Activated T-cell treated with anti-CD3 and anti-CD28 coated beads, Interleukin-2, amount 50 U/mL, for 4 hours (primary cell): ENCODE measurements at regions not wholly inside any gene's neighbourhood (a gene's known extent, or its start where the extent isn't known, plus 50 kb on each side); places are given as distances from the start of the nearest gene placed in this dataset.
"Not testable (repeated sequence)": the region's sequence is repeated elsewhere in the genome, so short reads cannot be mapped to it uniquely, and the experiment has no call there.

Source experiments
- ATAC-seq, 2 donors: fragments of 200-7000 bp; cut with Tn5 transposase; one replicate each; pipeline ENCODE4 v1.10.0; 2021
- DNase-seq: peaks from one replicate; pipeline ENCODE4 v3.0.0-alpha.2; 2020
- H3K27me3 Mint-ChIP-seq: one replicate; pipeline ENCODE4 v1.8.0; 2021; ENCODE audit warnings: low read depth, mixed read lengths
- H3K36me3 Mint-ChIP-seq: one replicate; pipeline ENCODE4 v1.8.0; 2022; ENCODE audit warnings: mixed read lengths; ENCODE audit not compliant: insufficient read depth
- H3K4me1 Mint-ChIP-seq: one replicate; pipeline ENCODE4 v1.8.0; 2021; ENCODE audit warnings: low read depth, mixed read lengths
- H3K4me3 Mint-ChIP-seq: one replicate; pipeline ENCODE4 v1.8.0; 2021; ENCODE audit warnings: mild to moderate bottlenecking, moderate library complexity, mixed read lengths
- H3K9me3 Mint-ChIP-seq: one replicate; pipeline ENCODE4 v1.8.0; 2021; ENCODE audit warnings: mixed read lengths

GRCh38 chrX:139324756-139325155 is 205.8 kb upstream of the F9 start:
- Mint-ChIP-seq H3K9me3 (no peaks in the 10 kb centered on the region), H3K4me1 (no peaks in the 10 kb centered on the region), H3K36me3 (no peaks in the 10 kb centered on the region), H3K4me3 (no peak overlapping the region), H3K27me3 (no peaks in the 10 kb centered on the region)
- DNase-seq (no peak), ATAC-seq (no peak)

GRCh38 chrX:139320661-139321354 is 209.7 kb upstream of the F9 start:
- not testable (repeated sequence) for ATAC-seq, H3K9me3 Mint-ChIP-seq, H3K27me3 Mint-ChIP-seq, H3K4me1 Mint-ChIP-seq, H3K36me3 Mint-ChIP-seq, H3K4me3 Mint-ChIP-seq, DNase-seq

GRCh38 chrX:139306675-139307074 is 223.9 kb upstream of the F9 start:
- not testable (repeated sequence) for ATAC-seq, DNase-seq, H3K27me3 Mint-ChIP-seq, H3K36me3 Mint-ChIP-seq, H3K4me1 Mint-ChIP-seq, H3K4me3 Mint-ChIP-seq
- H3K9me3 Mint-ChIP-seq: peaks cover 13% of the 10 kb centered on the region

- peaks cover 13% of the 10 kb centered on the region for H3K9me3 Mint-ChIP-seq
- no peak for ATAC-seq
- no peaks in the 10 kb centered on the region for H3K27me3 Mint-ChIP-seq
- DNase-seq: no peak
- H3K4me3 Mint-ChIP-seq: no peak overlapping the region
- H3K4me1 Mint-ChIP-seq: no peaks in the 10 kb centered on the region
- no peaks in the 10 kb centered on the region for H3K36me3 Mint-ChIP-seq
Observed at GRCh38 chrX:139304471-139304870, 226.1 kb upstream of the F9 start.

- Mint-ChIP-seq H3K4me1 (no peaks in the 10 kb centered on the region), H3K36me3 (no peaks in the 10 kb centered on the region), H3K4me3 (no peak overlapping the region), H3K27me3 (no peaks in the 10 kb centered on the region), H3K9me3 (no peaks in the 10 kb centered on the region)
- DNase-seq: no peak
- ATAC-seq: no peak
Observed at GRCh38 chrX:139299309-139299708, 231.2 kb upstream of the F9 start.

GRCh38 chrX:139298437-139298836 is 232.1 kb upstream of the F9 start:
- Mint-ChIP-seq H3K27me3 (no peaks in the 10 kb centered on the region), H3K36me3 (no peaks in the 10 kb centered on the region), H3K9me3 (no peaks in the 10 kb centered on the region), H3K4me1 (no peaks in the 10 kb centered on the region), H3K4me3 (no peak overlapping the region)
- no peak for ATAC-seq
- no peak for DNase-seq

- Mint-ChIP-seq H3K27me3 (no peaks in the 10 kb centered on the region), H3K9me3 (no peaks in the 10 kb centered on the region), H3K4me1 (no peaks in the 10 kb centered on the region), H3K36me3 (no peaks in the 10 kb centered on the region), H3K4me3 (no peak overlapping the region)
- DNase-seq: no peak
- no peak for ATAC-seq
Observed at GRCh38 chrX:139297638-139298037, 232.9 kb upstream of the F9 start.

- Mint-ChIP-seq H3K36me3 (no peaks in the 10 kb centered on the region), H3K27me3 (no peaks in the 10 kb centered on the region), H3K4me3 (no peak overlapping the region), H3K9me3 (no peaks in the 10 kb centered on the region), H3K4me1 (no peaks in the 10 kb centered on the region)
- no peak for DNase-seq
- no peak for ATAC-seq
Observed at GRCh38 chrX:139293991-139294390, 236.5 kb upstream of the F9 start.

- no peaks in the 10 kb centered on the region for H3K9me3 Mint-ChIP-seq
- H3K27me3 Mint-ChIP-seq: no peaks in the 10 kb centered on the region
- no peak for DNase-seq
- H3K4me3 Mint-ChIP-seq: no peak overlapping the region
- H3K4me1 Mint-ChIP-seq: no peaks in the 10 kb centered on the region
- no peak for ATAC-seq
- no peaks in the 10 kb centered on the region for H3K36me3 Mint-ChIP-seq
Observed at GRCh38 chrX:139290310-139290709, 240.2 kb upstream of the F9 start.

GRCh38 chrX:139287155-139287924 is 243.2 kb upstream of the F9 start:
- no peaks in the 10 kb centered on the region for H3K9me3 Mint-ChIP-seq
- no peaks in the 10 kb centered on the region for H3K4me1 Mint-ChIP-seq
- H3K4me3 Mint-ChIP-seq: no peak overlapping the region
- no peaks in the 10 kb centered on the region for H3K27me3 Mint-ChIP-seq
- H3K36me3 Mint-ChIP-seq: no peaks in the 10 kb centered on the region
- no peak for DNase-seq
- no peak for ATAC-seq

- Mint-ChIP-seq H3K27me3 (no peaks in the 10 kb centered on the region), H3K4me1 (no peaks in the 10 kb centered on the region), H3K36me3 (no peaks in the 10 kb centered on the region), H3K4me3 (no peak overlapping the region), H3K9me3 (no peaks in the 10 kb centered on the region)
- ATAC-seq: no peak
- no peak for DNase-seq
Observed at GRCh38 chrX:139286342-139286741, 244.2 kb upstream of the F9 start.

- Mint-ChIP-seq H3K36me3 (no peaks in the 10 kb centered on the region), H3K4me3 (no peak overlapping the region), H3K27me3 (no peaks in the 10 kb centered on the region), H3K9me3 (no peaks in the 10 kb centered on the region), H3K4me1 (no peaks in the 10 kb centered on the region)
- ATAC-seq (no peak), DNase-seq (no peak)
Observed at GRCh38 chrX:139267851-139268250, 262.7 kb upstream of the F9 start.

- Mint-ChIP-seq H3K36me3 (no peaks in the 10 kb centered on the region), H3K4me1 (no peaks in the 10 kb centered on the region), H3K4me3 (no peak overlapping the region), H3K27me3 (no peaks in the 10 kb centered on the region), H3K9me3 (peaks cover 4% of the 10 kb centered on the region)
- ATAC-seq (no peak), DNase-seq (no peak)
Observed at GRCh38 chrX:139246295-139246694, 284.2 kb upstream of the F9 start.

GRCh38 chrX:139237141-139237540 is 293.4 kb upstream of the F9 start:
- ATAC-seq: no peak
- Mint-ChIP-seq H3K4me3 (no peak overlapping the region), H3K27me3 (peaks cover 1% of the 10 kb centered on the region), H3K4me1 (no peaks in the 10 kb centered on the region), H3K36me3 (no peaks in the 10 kb centered on the region), H3K9me3 (peaks cover 11% of the 10 kb centered on the region)
- no peak for DNase-seq

GRCh38 chrX:139234898-139235297 is 295.6 kb upstream of the F9 start:
- H3K9me3 Mint-ChIP-seq: peaks cover 1% of the 10 kb centered on the region
- peaks cover 1% of the 10 kb centered on the region for H3K27me3 Mint-ChIP-seq
- H3K4me3 Mint-ChIP-seq: no peak overlapping the region
- DNase-seq (no peak), ATAC-seq (no peak)
- H3K36me3 Mint-ChIP-seq: no peaks in the 10 kb centered on the region
- no peaks in the 10 kb centered on the region for H3K4me1 Mint-ChIP-seq
